Right renal cortex interstitium (tissue), 3 donors: ENCODE measurements at regions not wholly inside any gene's neighbourhood (a gene's known extent, or its start where the extent isn't known, plus 50 kb on each side); places are given as distances from the start of the nearest gene placed in this dataset.

Experiments used
- DNase-seq, 3 donors: peaks; one replicate each; pipeline ENCODE4 v3.0.0-alpha.2; 2013; ENCODE audit warnings: low read depth in 3 of 3, low spot score in 2 of 3

DNA sequence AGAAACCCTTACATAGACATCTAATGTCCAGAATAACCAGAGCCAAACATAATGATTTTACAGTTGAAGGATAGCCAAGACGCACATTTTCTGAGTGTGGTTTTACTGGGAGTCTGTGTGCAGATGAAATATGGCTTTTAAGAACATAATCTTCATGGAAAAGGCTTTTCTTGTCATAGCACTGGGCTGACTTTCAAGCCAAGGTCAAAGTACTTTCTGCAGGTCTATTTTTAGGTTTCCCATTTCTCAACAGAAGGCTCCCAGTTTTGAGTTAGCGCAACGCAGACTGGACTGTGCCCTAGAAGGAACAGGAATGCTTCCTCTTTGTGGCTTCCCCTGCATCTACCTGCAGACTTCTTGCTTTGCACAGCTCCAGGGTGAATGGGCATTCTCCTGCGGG is 92.3 kb upstream of the UPP2 start:
- no peak for DNase-seq

DNA sequence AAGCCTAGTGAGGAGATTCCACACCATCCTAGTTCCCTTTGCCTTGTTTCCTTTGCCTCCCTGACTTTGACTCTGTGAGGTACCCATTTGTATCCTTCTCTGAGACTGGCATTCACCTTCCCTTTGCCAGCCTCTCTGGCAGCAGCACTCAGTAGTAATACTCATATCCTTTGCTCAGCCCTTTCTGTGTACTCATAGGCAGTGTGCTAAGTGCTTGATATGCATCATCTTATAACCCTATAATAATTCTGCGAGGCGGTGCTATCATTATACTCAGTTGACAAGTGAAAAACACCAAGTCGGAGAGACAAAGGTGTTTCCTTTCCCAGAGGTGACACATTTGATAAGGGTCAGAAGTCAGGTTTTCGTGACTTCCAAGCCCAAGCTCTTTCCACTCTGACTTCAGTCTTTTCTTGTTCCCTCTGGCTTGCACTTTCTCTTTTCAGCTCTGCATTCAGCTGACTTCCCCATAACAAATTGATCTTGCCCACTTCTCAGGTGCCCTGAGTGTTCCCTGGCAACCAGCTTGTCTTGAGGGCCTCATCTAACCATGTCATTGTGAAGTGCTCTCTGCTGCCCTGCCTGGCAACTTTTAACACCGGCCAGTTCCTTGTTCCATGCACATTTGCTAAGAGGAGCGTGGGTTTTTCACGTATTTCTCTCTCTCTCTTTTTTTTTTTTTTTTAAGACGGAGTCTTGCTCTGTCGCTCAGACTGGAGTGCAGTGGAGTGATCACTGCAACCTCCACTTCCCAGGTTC is 94.5 kb upstream of the UPP2 start:
- DNase-seq: no peak

DNA sequence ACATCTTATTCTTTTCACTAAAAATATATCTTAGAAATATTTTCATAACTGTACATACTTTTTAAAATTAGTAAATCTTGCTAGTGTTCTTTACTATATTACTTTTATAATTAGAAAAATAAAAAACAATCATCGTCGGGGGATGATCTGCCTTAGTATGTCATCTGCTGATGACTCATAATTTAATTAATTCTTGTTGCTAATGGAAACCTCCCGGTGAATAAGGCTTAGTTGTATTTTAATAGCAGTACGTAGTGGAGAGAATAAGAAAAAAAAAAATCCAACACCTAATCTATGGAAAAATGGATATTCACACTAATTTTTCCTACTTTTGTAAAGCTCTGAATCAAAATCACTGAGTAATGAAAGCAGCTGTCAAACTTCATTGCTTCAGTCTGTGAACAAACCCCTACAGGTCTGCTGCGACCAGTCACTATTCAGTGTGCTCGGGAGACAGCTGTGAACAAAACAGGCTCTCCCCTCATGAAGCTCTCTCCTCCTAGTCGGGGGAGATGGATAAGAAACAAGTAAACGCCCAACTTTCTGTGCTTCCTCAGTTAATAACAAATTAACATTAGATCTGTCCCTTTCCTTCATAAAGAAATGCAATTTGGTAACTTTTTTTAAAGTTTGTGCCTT is 97.4 kb upstream of the UPP2 start:
- no peak for DNase-seq

DNA sequence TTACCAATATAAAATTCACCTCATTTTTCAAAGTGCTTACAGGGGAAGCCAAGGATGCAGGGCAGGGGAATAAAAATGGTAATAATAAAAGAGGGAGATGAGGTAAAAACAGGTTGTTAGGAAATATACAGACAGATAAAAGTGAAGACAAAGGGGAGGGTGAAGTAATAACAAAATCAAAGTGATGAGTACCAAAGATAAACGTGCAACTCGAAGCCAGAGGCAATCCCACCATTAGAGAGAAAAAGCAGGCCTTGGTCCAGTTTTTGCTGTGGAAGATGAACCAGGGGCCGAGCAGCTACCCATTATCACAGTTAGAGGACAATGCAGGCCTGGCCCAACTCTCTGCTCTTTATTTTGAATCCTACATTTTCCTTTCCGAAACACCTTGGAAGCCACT is 99.6 kb upstream of the UPP2 start:
- DNase-seq: no peak

DNA sequence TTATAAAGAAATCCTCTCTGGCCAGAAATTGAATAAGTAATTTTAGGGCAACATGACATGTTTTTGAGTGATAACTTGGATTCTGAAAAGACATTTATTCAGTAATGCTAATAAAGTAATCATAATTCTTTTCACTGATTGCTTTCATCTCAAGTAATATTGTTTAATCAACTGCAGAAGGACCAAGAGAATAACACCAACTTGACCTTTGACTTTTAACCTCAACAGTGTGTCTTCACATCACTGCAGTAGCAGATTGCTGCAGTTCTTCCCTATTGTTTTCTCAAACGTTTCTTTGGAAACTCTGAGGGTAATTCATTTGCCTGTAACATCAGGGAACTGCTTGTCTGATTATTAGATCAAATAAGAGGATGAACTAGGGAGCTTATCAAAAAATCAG is 104.9 kb upstream of the UPP2 start:
- DNase-seq: no peak

DNA sequence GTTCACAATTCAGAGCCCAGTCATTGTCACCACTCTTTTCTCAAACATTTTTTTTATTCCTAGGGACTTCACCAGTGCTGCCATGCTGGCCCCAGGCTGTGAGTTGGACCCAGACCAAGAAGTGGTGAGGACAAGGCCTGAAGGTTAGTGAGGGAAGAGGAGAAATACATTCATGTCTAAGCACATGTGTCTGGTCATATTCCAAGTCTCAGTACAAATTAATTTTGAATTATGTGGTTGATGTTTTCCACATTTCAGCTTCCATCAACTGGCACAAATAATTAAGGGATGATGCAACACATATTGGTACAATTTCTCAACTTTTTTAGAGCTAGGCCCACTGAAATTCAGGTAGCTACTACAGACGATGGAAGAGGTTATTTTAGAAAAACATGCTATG is 106.6 kb upstream of the UPP2 start:
- no peak for DNase-seq

DNA sequence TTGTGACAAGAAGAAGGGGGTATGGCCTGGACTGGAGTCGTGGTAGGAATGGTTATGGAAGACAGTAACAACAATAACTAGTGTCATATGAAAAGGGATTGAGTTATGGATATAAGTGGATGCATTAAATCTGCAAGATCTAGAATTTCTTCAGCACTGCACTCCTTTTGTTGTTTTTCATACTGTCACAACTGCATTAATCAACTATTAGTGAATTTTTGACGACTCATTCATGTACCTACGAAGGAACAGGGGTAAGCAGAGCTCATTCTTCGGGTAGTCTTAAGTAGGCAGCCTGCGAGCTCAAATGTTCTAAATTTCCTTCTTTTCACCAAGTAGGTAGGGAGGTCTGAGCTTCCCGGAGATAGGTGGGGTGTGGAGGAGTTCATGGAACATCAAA is 109.7 kb upstream of the UPP2 start:
- DNase-seq: no peak

DNA sequence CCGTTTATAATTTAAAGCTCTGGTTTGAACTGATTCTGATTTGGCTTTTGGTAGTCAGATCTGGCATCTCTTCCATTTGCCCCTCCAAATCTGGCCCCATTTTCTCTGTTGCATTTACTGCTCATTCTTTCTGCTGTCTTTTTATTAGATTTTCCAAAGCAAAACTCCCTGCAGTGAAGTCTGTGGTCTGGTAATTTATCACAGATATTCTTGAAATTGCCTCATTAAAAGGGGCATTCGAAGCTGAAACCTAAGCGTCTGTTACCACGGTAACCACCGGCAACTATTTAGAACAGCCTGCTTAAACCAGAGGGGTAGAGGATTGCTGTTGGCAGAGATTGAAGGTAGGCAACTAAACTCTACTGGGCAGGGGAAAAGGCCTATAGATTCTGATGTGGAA is 111.5 kb upstream of the UPP2 start:
- no peak for DNase-seq

DNA sequence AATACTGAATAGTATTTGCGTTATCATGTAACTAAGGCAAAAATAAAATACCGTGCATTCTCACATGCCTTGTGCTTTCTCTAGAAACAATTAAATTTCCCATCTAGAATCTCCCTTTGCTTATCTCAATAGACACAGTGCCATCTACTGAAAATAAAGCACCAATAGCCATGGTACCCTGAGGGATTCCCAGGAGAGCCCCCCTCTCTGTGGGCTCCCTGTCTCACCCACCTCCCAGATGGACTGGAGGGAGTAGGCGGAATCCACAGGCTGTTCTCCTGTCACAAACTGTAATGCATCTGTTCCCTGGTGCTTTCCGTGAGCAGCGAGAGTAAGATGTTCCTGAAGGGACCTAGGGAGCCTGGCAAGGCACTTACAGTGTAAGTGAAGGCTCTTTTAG is 112.4 kb upstream of the UPP2 start:
- no peak for DNase-seq

DNA sequence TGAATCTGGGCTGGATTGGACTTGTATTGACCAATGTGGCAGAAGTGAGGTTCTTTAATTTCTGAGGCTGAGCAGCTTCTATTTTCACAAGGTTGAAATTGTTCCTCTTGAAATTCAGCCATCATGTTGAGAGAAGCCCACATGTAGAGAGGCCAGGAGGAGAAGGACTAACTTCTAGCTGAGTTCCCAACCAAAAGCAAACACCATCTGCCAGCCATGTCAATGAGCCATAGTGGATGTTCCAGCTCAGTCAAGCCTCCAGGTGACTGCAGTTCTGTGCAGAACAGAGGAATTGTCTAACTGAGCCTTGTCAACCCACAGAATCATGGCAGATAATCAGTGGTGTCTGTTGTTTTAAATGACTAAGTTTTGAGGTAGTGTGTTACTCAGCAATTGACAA is 110.6 kb upstream of the ACVR1 start:
- no peak for DNase-seq

DNA sequence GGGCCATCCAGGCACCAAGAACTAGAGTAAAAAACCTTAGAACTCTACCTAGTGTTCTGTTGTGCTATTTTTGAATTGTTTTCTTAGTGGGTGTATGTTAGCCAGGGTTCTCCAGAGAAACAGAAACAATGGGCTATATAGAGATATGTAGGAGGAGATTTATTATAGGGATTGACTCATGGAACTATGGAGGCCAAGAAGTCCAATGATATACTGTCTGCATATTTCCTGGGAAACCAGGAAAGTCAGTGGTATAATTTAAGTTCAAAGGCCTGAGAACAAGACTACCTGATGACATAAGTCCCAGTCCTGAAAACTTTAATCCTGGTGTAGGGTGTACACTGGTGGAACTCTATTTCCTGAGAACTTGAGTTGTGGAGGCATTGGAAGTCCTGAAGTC is 108.7 kb upstream of the ACVR1 start:
- no peak for DNase-seq

DNA sequence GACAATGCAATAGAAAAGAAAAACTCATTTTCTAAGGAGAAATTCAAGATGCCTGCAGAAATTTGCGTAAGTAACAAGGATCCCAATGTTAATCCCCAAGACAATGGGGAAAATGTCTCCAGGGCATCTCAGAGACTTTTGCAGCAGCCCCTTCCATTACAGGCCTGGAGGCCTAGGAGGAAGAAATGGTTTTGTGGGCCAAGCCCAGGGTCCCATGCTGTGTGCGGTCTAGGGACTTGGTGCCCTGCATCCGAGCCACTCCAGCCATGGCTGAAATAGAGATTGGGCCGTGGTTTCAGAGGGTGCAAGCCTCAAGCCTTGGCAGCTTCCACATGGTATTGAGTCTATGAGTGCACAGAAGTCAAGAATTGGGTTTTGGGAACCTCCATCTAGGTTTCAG is 103.9 kb upstream of the ACVR1 start:
- DNase-seq: no peak

DNA sequence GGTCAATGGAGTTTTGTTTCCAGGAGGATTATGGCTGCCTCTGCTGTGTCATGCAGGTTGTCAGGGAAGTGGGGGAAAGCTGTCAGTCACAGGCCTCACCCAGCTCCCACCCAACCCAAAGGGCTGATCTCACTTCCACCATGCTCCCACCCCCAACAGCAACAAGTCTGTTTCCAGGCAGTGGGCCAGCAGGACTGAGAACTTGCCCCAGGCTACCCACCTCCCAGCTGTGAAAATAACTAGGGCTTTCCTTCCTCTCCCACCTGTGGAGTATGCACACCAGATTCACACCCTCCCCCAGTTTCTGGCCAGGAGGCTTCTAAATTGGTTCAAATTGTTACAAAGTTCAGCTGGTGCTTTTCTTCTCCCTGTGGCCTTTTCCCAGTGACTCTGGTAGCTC is 95.6 kb upstream of the ACVR1 start:
- DNase-seq: no peak

DNA sequence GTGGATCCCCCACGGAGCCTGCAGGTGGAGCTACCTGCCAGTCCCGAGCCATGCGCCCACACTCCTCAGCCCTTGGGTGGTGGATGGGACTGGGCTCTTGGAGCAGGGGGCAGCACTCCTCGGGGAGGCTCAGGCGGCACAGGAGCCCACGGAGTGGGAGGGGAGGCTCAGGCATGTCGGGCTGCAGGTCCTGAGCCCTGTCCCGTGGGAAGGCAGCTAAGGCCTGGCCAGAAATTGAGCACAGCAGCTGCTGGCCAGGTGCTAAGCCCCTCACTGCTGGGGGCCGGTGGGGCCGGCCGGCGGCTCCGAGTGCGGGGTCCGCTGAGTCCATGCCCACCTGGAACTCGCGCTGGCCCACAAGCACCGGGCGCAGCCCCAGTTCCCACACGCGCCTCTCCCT is 91.7 kb upstream of the ACVR1 start:
- DNase-seq: no peak

DNA sequence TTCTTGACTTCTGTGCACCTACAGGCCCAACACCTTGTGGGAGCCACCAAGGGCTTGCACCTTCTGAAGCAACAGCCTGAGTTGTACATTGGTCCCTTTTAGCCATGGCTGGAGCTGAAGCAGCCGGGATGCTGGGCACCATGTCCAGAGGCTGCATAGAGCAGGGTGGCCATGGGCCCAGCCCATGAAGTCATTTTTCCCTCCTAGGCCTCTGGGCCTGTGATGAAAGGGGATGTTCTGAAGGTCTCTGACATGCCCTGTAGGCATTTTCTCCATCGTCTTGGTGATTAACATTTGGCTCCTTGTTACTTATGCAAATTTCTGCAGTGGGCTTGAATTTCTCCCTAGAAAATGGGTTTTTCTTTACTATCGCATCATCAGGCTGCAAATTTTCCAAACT is 83.1 kb upstream of the ACVR1 start:
- no peak for DNase-seq

DNA sequence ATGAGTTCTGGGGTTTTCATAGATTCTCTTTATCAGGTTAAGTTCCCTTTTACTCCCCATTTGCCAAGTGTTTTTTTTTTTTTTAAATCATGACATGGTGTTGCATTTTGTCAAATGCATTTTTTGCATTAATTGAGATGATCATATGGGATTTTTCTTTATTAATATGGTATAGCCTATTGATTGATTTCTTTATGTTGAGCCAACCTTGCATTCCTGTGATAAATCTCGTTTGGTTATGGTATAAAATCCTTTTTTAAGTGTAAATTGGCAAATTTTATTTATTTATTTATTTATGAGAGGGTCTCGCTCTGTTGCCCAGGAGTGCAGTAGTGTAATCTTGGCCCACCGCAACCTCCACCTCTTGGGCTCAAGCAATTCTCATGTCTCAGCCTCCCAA is 81.5 kb upstream of the ACVR1 start:
- DNase-seq: no peak

DNA sequence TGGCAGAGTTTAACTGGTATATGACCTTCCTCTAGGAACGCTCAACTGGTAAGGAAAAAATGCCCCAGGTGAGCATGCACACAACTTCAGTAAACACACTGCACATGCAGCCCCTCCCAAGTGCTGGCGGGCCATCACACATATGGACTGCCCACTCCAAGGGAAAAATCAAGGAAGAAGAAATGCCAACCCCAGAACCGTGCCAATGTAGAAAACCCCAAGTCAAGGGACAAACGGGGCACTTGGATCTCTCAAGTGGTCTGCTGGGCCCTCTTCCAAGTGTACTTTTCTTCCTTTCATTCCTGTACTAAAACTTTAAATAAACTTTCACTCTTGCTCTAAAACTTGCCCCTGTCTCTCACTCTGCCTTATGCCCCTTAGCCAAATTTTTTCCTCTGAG is 76.4 kb upstream of the ACVR1 start:
- no peak for DNase-seq

DNA sequence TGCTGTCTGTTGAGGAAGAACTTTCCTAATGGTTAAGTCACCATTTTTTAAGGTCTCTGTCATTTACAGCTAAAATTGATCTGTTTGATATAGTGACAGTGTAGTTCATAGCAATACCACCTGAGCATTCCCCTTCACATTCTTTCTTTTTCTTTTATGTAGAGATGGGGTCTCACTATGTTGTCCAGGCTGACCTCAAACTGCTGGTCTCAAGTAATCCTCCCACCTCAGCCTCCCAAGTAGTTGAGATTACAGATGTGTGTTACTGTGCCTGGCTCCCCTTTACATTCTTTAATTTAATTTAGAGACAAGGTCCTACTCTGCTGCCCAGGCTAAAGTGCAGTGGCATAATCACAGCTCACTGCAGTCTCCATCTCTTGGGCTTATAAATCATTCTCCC is 72.7 kb upstream of the ACVR1 start:
- no peak for DNase-seq

DNA sequence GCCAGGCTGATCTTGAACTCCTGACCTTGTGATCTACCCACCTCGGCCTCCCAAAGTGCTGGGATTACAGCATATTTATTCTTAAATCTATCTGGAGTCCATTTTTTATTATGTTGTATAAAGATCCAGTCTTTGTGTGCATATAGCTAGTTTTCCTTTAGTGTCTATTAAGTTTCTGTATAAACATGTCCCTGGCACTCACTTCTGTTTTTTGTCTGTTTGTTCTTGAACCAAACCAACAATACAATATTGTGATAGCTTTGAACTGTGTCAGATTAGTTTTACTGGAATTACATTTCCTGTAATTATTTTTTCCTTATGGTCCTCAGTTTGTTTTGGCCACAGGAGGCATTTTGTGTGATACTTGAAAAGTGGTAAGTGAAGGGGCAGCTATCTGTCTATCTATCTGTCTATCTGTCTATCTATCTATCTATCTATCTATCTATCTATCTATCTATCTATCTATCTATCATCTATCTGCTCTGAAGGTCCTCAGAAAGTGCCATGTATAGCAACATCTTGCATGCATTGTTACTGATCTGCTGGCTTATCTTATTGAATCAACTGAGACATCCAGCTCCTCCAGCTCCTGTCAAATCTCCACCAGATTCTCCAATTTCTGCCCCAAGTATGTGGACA is 70.9 kb upstream of the ACVR1 start:
- no peak for DNase-seq

DNA sequence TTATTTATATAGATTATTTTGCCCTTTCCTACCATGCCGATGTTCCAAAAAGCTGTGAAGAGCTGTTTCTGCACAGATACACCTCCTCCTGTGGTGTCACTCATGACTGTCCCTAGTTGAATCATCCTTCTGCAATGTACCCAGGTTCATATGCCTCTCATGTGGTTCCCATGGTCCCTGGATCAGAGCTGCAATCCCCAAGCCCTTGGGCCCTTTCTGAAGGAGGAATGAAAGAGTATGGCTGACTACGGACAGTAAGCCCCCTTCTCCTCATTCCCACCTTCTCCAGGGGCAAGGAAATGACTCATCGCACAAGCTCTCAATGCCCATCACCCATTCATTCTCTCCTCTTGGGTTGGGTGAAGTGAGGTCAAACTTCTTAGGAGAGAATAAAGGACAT is 63.9 kb upstream of the ACVR1 start:
- no peak for DNase-seq

DNA sequence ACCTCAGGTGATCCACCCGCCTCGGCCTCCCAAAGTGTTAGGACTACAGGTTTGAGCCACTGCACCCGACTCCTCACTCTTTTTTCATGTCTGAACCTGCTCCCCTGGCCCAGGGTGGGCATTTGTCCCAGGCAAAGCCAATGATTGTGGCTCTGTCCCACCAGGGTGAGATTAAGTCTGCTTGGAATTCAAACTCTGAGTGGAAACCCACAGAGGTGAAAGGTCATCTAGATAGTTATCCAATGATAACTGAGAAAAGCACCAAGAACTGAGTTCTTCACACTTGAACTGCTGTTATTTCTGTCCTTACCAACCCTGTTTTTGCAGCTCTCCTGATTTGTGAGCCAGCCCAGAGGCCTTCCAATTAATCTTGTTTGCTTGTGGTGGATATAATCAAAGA is 62.4 kb upstream of the ACVR1 start:
- DNase-seq: no peak

DNA sequence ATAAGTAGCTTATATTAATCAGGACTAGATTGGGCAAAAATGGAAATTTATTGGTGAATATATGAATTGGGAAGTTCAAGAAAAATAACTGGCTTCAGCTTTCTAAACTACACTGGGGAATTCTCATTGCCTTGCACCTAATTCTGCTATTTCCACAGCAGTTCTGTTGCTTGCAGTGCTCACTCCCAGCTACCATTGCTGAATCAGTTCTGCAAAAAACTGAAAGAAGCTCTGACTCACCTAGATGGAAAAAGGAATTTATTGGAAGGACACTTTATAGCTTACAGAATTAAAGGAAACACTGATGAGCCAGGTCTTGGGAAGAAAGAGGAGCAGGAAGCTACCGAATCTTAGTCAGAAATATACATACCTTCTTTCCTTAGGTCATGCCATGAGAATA is 60.3 kb upstream of the ACVR1 start:
- no peak for DNase-seq
